Kidney (tissue), 13 donors: ENCODE measurements at regions not wholly inside any gene's neighbourhood (a gene's known extent, or its start where the extent isn't known, plus 50 kb on each side); places are given as distances from the start of the nearest gene placed in this dataset.

Experiments
- DNase-seq, 5 donors: peaks; one replicate each; pipeline ENCODE4 v3.0.0-alpha.2; 2013 to 2020
- FAIRE-seq: peaks from 2 replicates; lab custom pipeline; 2012; peaks lifted over from hg19 to GRCh38; lab: Jason Lieb, UNC
- H3K27ac ChIP-seq, 2 donors: one replicate each; pipeline ENCODE4 v1.7.0; 2013; ENCODE audit warnings: low read depth in 2 of 2, low read length in 2 of 2, inconsistent platforms in 1 of 2
- H3K27me3 ChIP-seq: one replicate; pipeline ENCODE4 v1.7.1; 2013; ENCODE audit warnings: low read length, inconsistent platforms; ENCODE audit not compliant: control insufficient read depth, insufficient read depth
- H3K36me3 ChIP-seq, 3 donors: one replicate each; pipeline versions ENCODE4 v1.7.0 to v1.7.1; 2013; ENCODE audit warnings: low read length in 3 of 3, control low read depth in 1 of 3, inconsistent platforms in 1 of 3; ENCODE audit not compliant: insufficient read depth in 3 of 3, control insufficient read depth in 2 of 3
- H3K4me1 ChIP-seq, 3 donors: one replicate each; pipeline versions ENCODE4 v1.7.0 to v1.7.1; 2013; ENCODE audit warnings: low read length in 3 of 3, inconsistent platforms in 1 of 3, low read depth in 1 of 3; ENCODE audit not compliant: control insufficient read depth in 2 of 3, insufficient read depth in 2 of 3
- H3K4me3 ChIP-seq, 3 donors: one replicate each; pipeline versions ENCODE4 v1.7.0 to v1.8.1; 2013; ENCODE audit warnings: low read length in 3 of 3, control low read depth in 1 of 3, inconsistent platforms in 1 of 3
- H3K9ac ChIP-seq, 3 donors: one replicate each; pipeline versions ENCODE4 v1.7.0 to v1.7.1; 2013; ENCODE audit warnings: low read length in 3 of 3, control low read depth in 1 of 3, inconsistent platforms in 1 of 3
- H3K9me3 ChIP-seq, 3 donors: one replicate each; pipeline versions ENCODE4 v1.7.0 to v1.7.1; 2013; ENCODE audit warnings: low read length in 3 of 3, control low read depth in 1 of 3, inconsistent platforms in 1 of 3; ENCODE audit not compliant: control insufficient read depth in 2 of 3, insufficient read depth in 1 of 3
- intact Hi-C: fragments of 100-400 bp; cut with DNase I; formaldehyde crosslinking; loops from one replicate; pipeline ENCODE4 v1.11.1; 2022
- TF ChIP-seq, protein P1 (sequence below): IDR thresholded peaks from 3 replicates; pipeline ENCODE4 v1.5.1; 2012; ENCODE audit warnings: mild to moderate bottlenecking, moderate library complexity, borderline replicate concordance; ENCODE audit not compliant: insufficient read depth; ENCODE audit errors: extremely low read depth
- donor health status: control.
- donor health status: control.
- donor health status: control.
- donor health status: control.
- donor health status: control.
- donor health status: DM: yes; HTN: yes; CAD: no.
- donor health status: Normal renal cell carcinoma (clear cell type).

DNA sequence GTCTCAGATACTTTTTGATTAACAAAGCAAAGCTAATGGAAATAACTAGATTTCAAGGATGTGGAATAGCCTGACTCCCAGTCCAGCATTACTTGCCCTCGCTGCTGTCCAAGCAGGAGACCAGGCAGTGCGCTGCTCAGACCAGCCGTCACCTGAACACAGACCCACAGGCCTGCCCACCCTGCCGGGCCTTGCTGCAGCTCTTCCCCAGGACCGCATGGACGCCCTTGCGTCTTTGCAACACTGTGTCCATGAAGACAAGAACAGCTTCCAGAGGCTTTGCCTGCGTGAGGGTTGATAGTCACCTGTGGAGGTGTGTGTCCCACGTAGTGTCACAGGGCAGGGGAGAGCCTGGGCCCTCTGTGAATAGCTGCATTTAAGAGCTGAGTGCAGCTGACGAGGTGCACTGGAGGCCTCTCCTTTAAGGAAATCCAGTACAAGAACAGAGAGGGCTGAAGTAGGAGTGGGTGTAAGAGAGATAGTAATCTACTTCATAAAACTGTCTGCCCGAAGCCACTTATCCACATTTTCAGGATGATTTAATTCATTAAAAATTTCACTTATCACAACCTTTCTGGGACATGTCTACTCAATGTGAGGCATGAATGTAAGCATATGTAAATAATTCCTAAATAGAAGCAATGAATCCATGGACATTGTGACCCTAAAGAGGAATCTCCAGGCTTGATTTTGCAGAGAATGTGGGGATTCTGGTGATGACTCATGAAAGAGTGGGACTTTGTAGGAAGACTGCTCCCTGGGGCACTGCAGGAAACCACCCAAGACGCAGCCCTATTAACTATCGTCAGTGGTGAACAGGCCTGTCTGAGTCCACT lies 176.2 kb upstream of the RAB4A start:
- Histone ChIP-seq H3K36me3 (no peaks in the 10 kb centered on the region), H3K27ac (no peak overlapping the region), H3K4me3 (no peak overlapping the region), H3K27me3 (no peaks in the 10 kb centered on the region), H3K4me1 (peaks cover 0 to 7% (median 0%) of the 10 kb centered on the region in 3 donors), H3K9me3 (no peaks in the 10 kb centered on the region), H3K9ac (no peak overlapping the region)
- FAIRE-seq (no peak), DNase-seq (no peak)
- intact Hi-C loops = no loop called here
- TF ChIP-seq, protein P1, sequence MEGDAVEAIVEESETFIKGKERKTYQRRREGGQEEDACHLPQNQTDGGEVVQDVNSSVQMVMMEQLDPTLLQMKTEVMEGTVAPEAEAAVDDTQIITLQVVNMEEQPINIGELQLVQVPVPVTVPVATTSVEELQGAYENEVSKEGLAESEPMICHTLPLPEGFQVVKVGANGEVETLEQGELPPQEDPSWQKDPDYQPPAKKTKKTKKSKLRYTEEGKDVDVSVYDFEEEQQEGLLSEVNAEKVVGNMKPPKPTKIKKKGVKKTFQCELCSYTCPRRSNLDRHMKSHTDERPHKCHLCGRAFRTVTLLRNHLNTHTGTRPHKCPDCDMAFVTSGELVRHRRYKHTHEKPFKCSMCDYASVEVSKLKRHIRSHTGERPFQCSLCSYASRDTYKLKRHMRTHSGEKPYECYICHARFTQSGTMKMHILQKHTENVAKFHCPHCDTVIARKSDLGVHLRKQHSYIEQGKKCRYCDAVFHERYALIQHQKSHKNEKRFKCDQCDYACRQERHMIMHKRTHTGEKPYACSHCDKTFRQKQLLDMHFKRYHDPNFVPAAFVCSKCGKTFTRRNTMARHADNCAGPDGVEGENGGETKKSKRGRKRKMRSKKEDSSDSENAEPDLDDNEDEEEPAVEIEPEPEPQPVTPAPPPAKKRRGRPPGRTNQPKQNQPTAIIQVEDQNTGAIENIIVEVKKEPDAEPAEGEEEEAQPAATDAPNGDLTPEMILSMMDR = no peak

DNA sequence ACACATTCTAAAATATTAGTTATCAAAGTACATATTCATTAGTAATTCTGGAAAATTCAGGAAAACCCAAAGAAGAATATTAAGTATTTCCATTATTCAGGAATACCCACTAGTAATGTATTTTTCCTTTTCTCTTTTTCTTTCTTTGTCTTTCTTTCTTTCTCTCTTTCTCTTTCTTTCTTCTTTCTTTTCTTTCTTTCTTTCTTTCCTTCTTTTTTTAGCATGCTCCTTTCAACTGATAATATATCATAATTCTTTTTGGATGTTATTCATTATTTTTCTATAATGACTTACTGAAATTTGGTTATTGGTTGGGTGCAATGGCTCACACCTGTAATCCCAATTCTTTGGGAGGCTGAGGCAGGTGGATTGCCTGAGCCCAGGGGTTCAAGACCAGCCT lies 175.6 kb upstream of the RAB4A start:
- H3K9ac ChIP-seq = no peak overlapping the region
- TF ChIP-seq, protein P1 = no peak
- H3K4me1 ChIP-seq = peaks cover 0 to 7% (median 0%) of the 10 kb centered on the region in 3 donors
- H3K36me3 ChIP-seq = no peaks in the 10 kb centered on the region
- no peaks in the 10 kb centered on the region for H3K27me3 ChIP-seq
- intact Hi-C loops = no loop called here
- no peaks in the 10 kb centered on the region for H3K9me3 ChIP-seq
- no peak overlapping the region for H3K27ac ChIP-seq
- no peak overlapping the region for H3K4me3 ChIP-seq
- no peak for FAIRE-seq
- DNase-seq = no peak

DNA sequence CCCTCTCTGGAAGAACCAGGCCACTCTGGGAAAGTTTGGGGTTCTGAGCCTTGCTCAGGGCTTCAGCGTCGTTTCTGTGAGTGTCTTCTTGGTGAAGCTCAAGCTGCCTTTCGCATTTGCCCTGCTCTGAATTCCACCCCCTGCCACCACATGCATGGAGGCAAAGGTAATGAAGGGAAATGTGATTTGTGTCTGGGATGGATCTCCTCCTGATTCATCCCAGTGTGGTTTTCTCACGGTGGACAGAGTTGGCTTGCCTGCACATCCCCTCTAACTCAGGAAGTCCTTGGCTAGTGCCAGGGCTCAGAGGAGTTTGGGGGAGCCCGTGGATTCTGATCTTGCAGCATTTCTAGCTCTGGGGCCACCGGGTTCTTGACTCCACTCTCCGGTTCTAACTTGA lies 173.6 kb upstream of the RAB4A start:
- no peak overlapping the region for H3K27ac ChIP-seq
- no peak overlapping the region for H3K9ac ChIP-seq
- H3K27me3 ChIP-seq = no peaks in the 10 kb centered on the region
- intact Hi-C loops = no loop called here
- TF ChIP-seq, protein P1 = no peak
- DNase-seq (peak in 1 of 5 donors; percentile 13), FAIRE-seq (no peak)
- no peak overlapping the region for H3K4me3 ChIP-seq
- H3K36me3 ChIP-seq = no peaks in the 10 kb centered on the region
- H3K9me3 ChIP-seq = no peaks in the 10 kb centered on the region
- peaks cover 0 to 9% (median 3%) of the 10 kb centered on the region in 3 donors for H3K4me1 ChIP-seq

DNA sequence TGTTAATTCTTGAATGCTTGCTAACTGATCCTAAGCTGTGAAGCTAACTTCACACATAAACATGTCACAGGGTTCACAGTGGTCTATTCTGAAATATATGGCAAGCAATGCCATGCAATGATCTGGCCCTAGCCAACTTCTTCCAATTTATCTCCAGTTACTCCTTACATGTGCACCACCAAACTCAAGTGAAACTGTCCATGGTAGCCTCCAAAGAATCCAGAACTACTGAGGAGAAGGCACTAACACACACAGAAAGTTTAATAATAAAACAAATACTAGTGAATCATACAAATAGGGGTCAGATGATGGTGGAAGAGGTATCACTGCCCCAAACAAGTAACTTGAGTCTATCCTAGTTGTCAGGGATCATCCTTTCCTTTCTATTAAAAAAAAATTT lies 172.6 kb upstream of the RAB4A start:
- H3K4me1 ChIP-seq = peaks cover 0 to 4% (median 3%) of the 10 kb centered on the region in 3 donors
- no peak overlapping the region for H3K9ac ChIP-seq
- H3K4me3 ChIP-seq = no peak overlapping the region
- intact Hi-C loops = no loop called here
- TF ChIP-seq, protein P1 = no peak
- FAIRE-seq = no peak
- H3K9me3 ChIP-seq = no peaks in the 10 kb centered on the region
- no peaks in the 10 kb centered on the region for H3K36me3 ChIP-seq
- no peak overlapping the region for H3K27ac ChIP-seq
- no peak for DNase-seq
- no peaks in the 10 kb centered on the region for H3K27me3 ChIP-seq
